Vagina (tissue), 2 donors: ENCODE measurements at regions not wholly inside any gene's neighbourhood (a gene's known extent, or its start where the extent isn't known, plus 50 kb on each side); places are given as distances from the start of the nearest gene placed in this dataset.
"Not testable (repeated sequence)": the region's sequence is repeated elsewhere in the genome, so short reads cannot be mapped to it uniquely, and the experiment has no call there.

Experiments used
- DNase-seq, 2 donors: peaks; one replicate each; pipeline ENCODE4 v3.0.0-alpha.2; 2017; ENCODE audit errors: extremely low spot score in 2 of 2
- H3K27ac ChIP-seq: fragments of 200-600 bp; sonication (generic); one replicate; pipeline ENCODE4 v1.5.1; 2019
- H3K27me3 ChIP-seq: fragments of 200-600 bp; sonication (generic); one replicate; pipeline ENCODE4 v1.5.1; 2019
- H3K36me3 ChIP-seq, 2 donors: fragments of 200-600 bp; sonication (generic); one replicate each; pipeline ENCODE4 v1.5.1; 2017 to 2019
- H3K4me1 ChIP-seq: fragments of 200-600 bp; sonication (generic); one replicate; pipeline ENCODE4 v1.5.1; 2019
- H3K4me3 ChIP-seq, 2 donors: fragments of 200-600 bp; sonication (generic); 1 replicate in 1 of 2; 2 replicates in 1 of 2; pipeline ENCODE4 v1.5.1; 2016 to 2019
- H3K9me3 ChIP-seq: fragments of 200-600 bp; sonication (generic); one replicate; pipeline ENCODE4 v1.5.1; 2019
- POLR2A ChIP-seq, 2 donors: fragments of 450-650 bp; IDR thresholded peaks; one replicate each; pipeline ENCODE4 v1.6.1; 2017; ENCODE audit warnings: antibody characterized with exemption in 2 of 2, mild to moderate bottlenecking in 2 of 2, moderate library complexity in 2 of 2
- POLR2AphosphoS5 ChIP-seq, 2 donors: sonication (generic); formaldehyde crosslinking; IDR thresholded peaks; one replicate each; pipeline ENCODE4 v1.9.0; 2017; ENCODE audit warnings: antibody characterized with exemption in 2 of 2, mild to moderate bottlenecking in 2 of 2, low read depth in 1 of 2; ENCODE audit not compliant: insufficient read depth in 1 of 2
- intact Hi-C: fragments of 100-400 bp; cut with DNase I; formaldehyde crosslinking; loops from one replicate; pipeline ENCODE4 v1.15.1; 2023
- TF ChIP-seq, protein P1 (sequence below), 3 experiments: fragments of 450-650 bp in 2 of 3; fragments of 200-600 bp in 1 of 3; sonication (generic) in 1 of 3; IDR thresholded peaks; one replicate each; pipeline ENCODE4 v1.5.1; 2017 to 2019; ENCODE audit warnings: antibody characterized with exemption in 3 of 3, mild to moderate bottlenecking in 2 of 3, moderate library complexity in 2 of 3

GRCh38 chr10:32179836-32180235 lies 123.6 kb upstream of the KIF5B start:
- H3K4me3 ChIP-seq, result no peak overlapping the region
- TF ChIP-seq, protein P1, sequence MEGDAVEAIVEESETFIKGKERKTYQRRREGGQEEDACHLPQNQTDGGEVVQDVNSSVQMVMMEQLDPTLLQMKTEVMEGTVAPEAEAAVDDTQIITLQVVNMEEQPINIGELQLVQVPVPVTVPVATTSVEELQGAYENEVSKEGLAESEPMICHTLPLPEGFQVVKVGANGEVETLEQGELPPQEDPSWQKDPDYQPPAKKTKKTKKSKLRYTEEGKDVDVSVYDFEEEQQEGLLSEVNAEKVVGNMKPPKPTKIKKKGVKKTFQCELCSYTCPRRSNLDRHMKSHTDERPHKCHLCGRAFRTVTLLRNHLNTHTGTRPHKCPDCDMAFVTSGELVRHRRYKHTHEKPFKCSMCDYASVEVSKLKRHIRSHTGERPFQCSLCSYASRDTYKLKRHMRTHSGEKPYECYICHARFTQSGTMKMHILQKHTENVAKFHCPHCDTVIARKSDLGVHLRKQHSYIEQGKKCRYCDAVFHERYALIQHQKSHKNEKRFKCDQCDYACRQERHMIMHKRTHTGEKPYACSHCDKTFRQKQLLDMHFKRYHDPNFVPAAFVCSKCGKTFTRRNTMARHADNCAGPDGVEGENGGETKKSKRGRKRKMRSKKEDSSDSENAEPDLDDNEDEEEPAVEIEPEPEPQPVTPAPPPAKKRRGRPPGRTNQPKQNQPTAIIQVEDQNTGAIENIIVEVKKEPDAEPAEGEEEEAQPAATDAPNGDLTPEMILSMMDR (IDR thresholded peaks at IDR 0.05), result no peak
- TF ChIP-seq POLR2A (IDR thresholded peaks at IDR 0.05), result no peak
- TF ChIP-seq POLR2AphosphoS5 (IDR thresholded peaks at IDR 0.05; ENCODE audit: insufficient read depth in 1 of 2, low read depth in 1 of 2), result no peak
- no peaks in the 10 kb centered on the region for H3K36me3 ChIP-seq
- intact Hi-C loops, result no loop called here
- H3K27ac ChIP-seq, result peak overlapping the region; percentile 48
- H3K4me1 ChIP-seq, result peaks cover 14% of the 10 kb centered on the region
- H3K9me3 ChIP-seq, result no peaks in the 10 kb centered on the region
- H3K27me3 ChIP-seq, result no peaks in the 10 kb centered on the region
- no peak for DNase-seq

GRCh38 chr10:32177594-32177993 lies 121.4 kb upstream of the KIF5B start:
- H3K27me3 ChIP-seq, H3K9me3 ChIP-seq, intact Hi-C loops, H3K27ac ChIP-seq, H3K36me3 ChIP-seq, H3K4me3 ChIP-seq, DNase-seq: not testable (repeated sequence)
- peaks cover 14% of the 10 kb centered on the region for H3K4me1 ChIP-seq

- DNase-seq, result no peak
- intact Hi-C loops, result no loop called here
- Histone ChIP-seq H3K4me1 (peaks cover 11% of the 10 kb centered on the region), H3K27me3 (no peaks in the 10 kb centered on the region), H3K36me3 (no peaks in the 10 kb centered on the region), H3K4me3 (no peak overlapping the region), H3K9me3 (no peaks in the 10 kb centered on the region), H3K27ac (no peak overlapping the region)
- TF ChIP-seq POLR2A (IDR thresholded peaks at IDR 0.05), result no peak
- no peak for TF ChIP-seq POLR2AphosphoS5 (IDR thresholded peaks at IDR 0.05; ENCODE audit: insufficient read depth in 1 of 2, low read depth in 1 of 2)
- TF ChIP-seq, protein P1 (IDR thresholded peaks at IDR 0.05), result no peak
Observed at GRCh38 chr10:32175629-32176028, 119.4 kb upstream of the KIF5B start.

DNA sequence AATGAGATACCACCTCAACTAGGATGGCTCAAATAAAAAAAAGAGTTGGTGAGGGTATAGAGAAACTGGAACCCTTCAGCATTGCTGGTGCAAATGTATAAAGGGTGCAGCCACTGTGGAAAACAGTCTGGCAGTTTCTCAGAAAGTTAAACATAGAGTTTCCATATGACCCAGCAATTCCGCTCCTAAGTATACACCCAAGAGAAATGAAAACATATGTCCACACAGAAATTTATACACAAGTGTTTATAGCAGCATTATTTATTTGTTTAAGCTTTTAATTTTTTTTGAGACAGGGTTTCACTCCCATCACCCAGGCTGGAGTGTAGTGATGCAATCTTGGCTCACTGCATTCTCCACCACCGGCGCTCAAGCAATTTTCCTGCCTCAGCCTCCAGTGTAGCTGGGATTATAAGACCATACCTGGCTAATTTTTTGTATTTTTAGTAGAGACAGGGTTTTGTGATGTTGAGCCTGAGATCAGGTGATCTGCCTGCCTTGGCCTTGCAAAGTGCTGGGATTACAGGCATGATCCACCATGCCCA lies 118.2 kb upstream of the KIF5B start:
- Histone ChIP-seq H3K9me3 (no peaks in the 10 kb centered on the region), H3K4me3 (no peak overlapping the region), H3K27me3 (no peaks in the 10 kb centered on the region), H3K27ac (no peak overlapping the region), H3K4me1 (peaks cover 2% of the 10 kb centered on the region), H3K36me3 (no peaks in the 10 kb centered on the region)
- TF ChIP-seq POLR2AphosphoS5 (IDR thresholded peaks at IDR 0.05; ENCODE audit: insufficient read depth in 1 of 2, low read depth in 1 of 2) (no peak), POLR2A (IDR thresholded peaks at IDR 0.05) (no peak)
- TF ChIP-seq, protein P1 (IDR thresholded peaks at IDR 0.05), result no peak
- intact Hi-C loops, result no loop called here
- DNase-seq, result no peak

GRCh38 chr10:32171204-32171603 lies 115.0 kb upstream of the KIF5B start:
- no peaks in the 10 kb centered on the region for H3K36me3 ChIP-seq
- H3K27ac ChIP-seq, result no peak overlapping the region
- no peak overlapping the region for H3K4me3 ChIP-seq
- no peaks in the 10 kb centered on the region for H3K9me3 ChIP-seq
- intact Hi-C loops, result no loop called here
- no peak for DNase-seq
- no peaks in the 10 kb centered on the region for H3K27me3 ChIP-seq
- H3K4me1 ChIP-seq, result no peaks in the 10 kb centered on the region
- TF ChIP-seq POLR2AphosphoS5 (IDR thresholded peaks at IDR 0.05; ENCODE audit: insufficient read depth in 1 of 2, low read depth in 1 of 2), result no peak
- TF ChIP-seq, protein P1 (IDR thresholded peaks at IDR 0.05), result no peak
- TF ChIP-seq POLR2A (IDR thresholded peaks at IDR 0.05), result no peak
